ENCODE measurements at regions not wholly inside any gene's neighbourhood (a gene's known extent, or its start where the extent isn't known, plus 50 kb on each side); places are given as distances from the start of the nearest gene placed in this dataset.

GRCh38 chr18:45339810-45340550, 275.3 kb upstream of the SLC14A2 start:
- no peak for DNase-seq (ENCODE audit: low spot score)
- Histone ChIP-seq H3K14ac (ENCODE audit: low read length) (no peak overlapping the region), H3K36me3 (replicated peaks in 1 of 2; ENCODE audit: control insufficient read depth in 2 of 2, insufficient read depth in 2 of 2, low read length in 2 of 2) (no peaks in the 10 kb centered on the region), H2AFZ (ENCODE audit: low read length) (no peak overlapping the region), H3K4me2 (ENCODE audit: insufficient read depth, low read length, poor library complexity, severe bottlenecking) (no peak overlapping the region), H2BK5ac (ENCODE audit: low read length) (no peak overlapping the region), H3K79me1 (ENCODE audit: low read depth, low read length) (no peaks in the 10 kb centered on the region), H3K9ac (ENCODE audit: low read depth, low read length, poor library complexity) (no peak overlapping the region), H3K27ac (replicated peaks; ENCODE audit: low read length) (no peak overlapping the region), H3K4me3 (ENCODE audit: low read length in 2 of 2) (no peak overlapping the region), H2BK120ac (ENCODE audit: low read depth, low read length) (no peak overlapping the region), H3K4ac (ENCODE audit: low read length) (no peak overlapping the region), H2BK15ac (ENCODE audit: low read length) (no peak overlapping the region), H3K18ac (ENCODE audit: low read length) (no peak overlapping the region), H4K8ac (ENCODE audit: low read depth, low read length) (no peak overlapping the region), H2BK12ac (ENCODE audit: low read length) (no peak overlapping the region), H3K23ac (ENCODE audit: low read depth, low read length, poor library complexity) (no peak overlapping the region), H4K91ac (ENCODE audit: low read depth, low read length, poor library complexity) (no peak overlapping the region), H3K27me3 (ENCODE audit: control insufficient read depth in 3 of 3, insufficient read depth in 3 of 3, low read depth in 1 of 3, low read length in 3 of 3) (no peaks in the 10 kb centered on the region), H3K4me1 (ENCODE audit: control insufficient read depth in 2 of 2, insufficient read depth in 1 of 2, low read depth in 1 of 2, low read length in 2 of 2) (peaks cover 0 to 4% of the 10 kb centered on the region in 2 donors), H2AK5ac (ENCODE audit: low read depth, low read length) (no peak overlapping the region), H3K9me3 (replicated peaks in 1 of 2; ENCODE audit: control insufficient read depth in 2 of 2, insufficient read depth in 1 of 2, low read depth in 1 of 2, low read length in 2 of 2) (no peaks in the 10 kb centered on the region)
- no CpG with 5 or more reads among the region's 4 CpGs for WGBS, 2 donors (ENCODE audit: extremely low coverage in 2 of 2, insufficient read length in 2 of 2, insufficient replicate concordance in 1 of 2)

GRCh38 chr18:45340884-45341283, 274.4 kb upstream of the SLC14A2 start:
- H2BK12ac ChIP-seq (ENCODE audit: low read length), result no peak overlapping the region
- no peak overlapping the region for H4K8ac ChIP-seq (ENCODE audit: low read depth, low read length)
- H2AK5ac ChIP-seq (ENCODE audit: low read depth, low read length), result no peak overlapping the region
- H3K4me1 ChIP-seq (ENCODE audit: control insufficient read depth in 2 of 2, insufficient read depth in 1 of 2, low read depth in 1 of 2, low read length in 2 of 2), result peaks cover 0 to 1% of the 10 kb centered on the region in 2 donors
- no peak for DNase-seq (ENCODE audit: low spot score)
- H3K27ac ChIP-seq (replicated peaks; ENCODE audit: low read length), result no peak overlapping the region
- H3K9me3 ChIP-seq (replicated peaks in 1 of 2; ENCODE audit: control insufficient read depth in 2 of 2, insufficient read depth in 1 of 2, low read depth in 1 of 2, low read length in 2 of 2), result no peaks in the 10 kb centered on the region
- H3K36me3 ChIP-seq (replicated peaks in 1 of 2; ENCODE audit: control insufficient read depth in 2 of 2, insufficient read depth in 2 of 2, low read length in 2 of 2), result no peaks in the 10 kb centered on the region
- no peak overlapping the region for H3K23ac ChIP-seq (ENCODE audit: low read depth, low read length, poor library complexity)
- no peak overlapping the region for H3K14ac ChIP-seq (ENCODE audit: low read length)
- no peak overlapping the region for H2AFZ ChIP-seq (ENCODE audit: low read length)
- H2BK15ac ChIP-seq (ENCODE audit: low read length), result no peak overlapping the region
- H4K91ac ChIP-seq (ENCODE audit: low read depth, low read length, poor library complexity), result no peak overlapping the region
- no peaks in the 10 kb centered on the region for H3K79me1 ChIP-seq (ENCODE audit: low read depth, low read length)
- no peak overlapping the region for H2BK120ac ChIP-seq (ENCODE audit: low read depth, low read length)
- H3K4me2 ChIP-seq (ENCODE audit: insufficient read depth, low read length, poor library complexity, severe bottlenecking), result no peak overlapping the region
- H3K9ac ChIP-seq (ENCODE audit: low read depth, low read length, poor library complexity), result no peak overlapping the region
- no peak overlapping the region for H2BK5ac ChIP-seq (ENCODE audit: low read length)
- H3K4me3 ChIP-seq (ENCODE audit: low read length in 2 of 2), result no peak overlapping the region
- no peaks in the 10 kb centered on the region for H3K27me3 ChIP-seq (ENCODE audit: control insufficient read depth in 3 of 3, insufficient read depth in 3 of 3, low read depth in 1 of 3, low read length in 3 of 3)
- H3K18ac ChIP-seq (ENCODE audit: low read length), result no peak overlapping the region
- no CpG with 5 or more reads among the region's 3 CpGs for WGBS, 2 donors (ENCODE audit: extremely low coverage in 2 of 2, insufficient read length in 2 of 2, insufficient replicate concordance in 1 of 2)
- H3K4ac ChIP-seq (ENCODE audit: low read length), result no peak overlapping the region

GRCh38 chr18:45341454-45341853, 273.8 kb upstream of the SLC14A2 start:
- Histone ChIP-seq H3K23ac (ENCODE audit: low read depth, low read length, poor library complexity) (no peak overlapping the region), H3K9me3 (replicated peaks in 1 of 2; ENCODE audit: control insufficient read depth in 2 of 2, insufficient read depth in 1 of 2, low read depth in 1 of 2, low read length in 2 of 2) (no peaks in the 10 kb centered on the region), H3K4me3 (ENCODE audit: low read length in 2 of 2) (no peak overlapping the region), H2BK15ac (ENCODE audit: low read length) (no peak overlapping the region), H3K4me2 (ENCODE audit: insufficient read depth, low read length, poor library complexity, severe bottlenecking) (no peak overlapping the region), H3K4me1 (ENCODE audit: control insufficient read depth in 2 of 2, insufficient read depth in 1 of 2, low read depth in 1 of 2, low read length in 2 of 2) (peaks cover 0 to under 1% of the 10 kb centered on the region in 2 donors), H3K18ac (ENCODE audit: low read length) (no peak overlapping the region), H3K4ac (ENCODE audit: low read length) (no peak overlapping the region), H2BK12ac (ENCODE audit: low read length) (no peak overlapping the region), H3K36me3 (replicated peaks in 1 of 2; ENCODE audit: control insufficient read depth in 2 of 2, insufficient read depth in 2 of 2, low read length in 2 of 2) (no peaks in the 10 kb centered on the region), H4K8ac (ENCODE audit: low read depth, low read length) (no peak overlapping the region), H3K9ac (ENCODE audit: low read depth, low read length, poor library complexity) (no peak overlapping the region), H2AFZ (ENCODE audit: low read length) (no peak overlapping the region), H3K27me3 (ENCODE audit: control insufficient read depth in 3 of 3, insufficient read depth in 3 of 3, low read depth in 1 of 3, low read length in 3 of 3) (no peaks in the 10 kb centered on the region), H2AK5ac (ENCODE audit: low read depth, low read length) (no peak overlapping the region), H4K91ac (ENCODE audit: low read depth, low read length, poor library complexity) (no peak overlapping the region), H3K27ac (replicated peaks; ENCODE audit: low read length) (no peak overlapping the region), H3K79me1 (ENCODE audit: low read depth, low read length) (no peaks in the 10 kb centered on the region), H2BK120ac (ENCODE audit: low read depth, low read length) (no peak overlapping the region), H3K14ac (ENCODE audit: low read length) (no peak overlapping the region), H2BK5ac (ENCODE audit: low read length) (no peak overlapping the region)
- WGBS, 2 donors (ENCODE audit: extremely low coverage in 2 of 2, insufficient read length in 2 of 2, insufficient replicate concordance in 1 of 2), result no CpG with 5 or more reads among the region's 2 CpGs
- DNase-seq (ENCODE audit: low spot score), result no peak

- no peaks in the 10 kb centered on the region for H3K4me1 ChIP-seq (ENCODE audit: control insufficient read depth in 2 of 2, insufficient read depth in 1 of 2, low read depth in 1 of 2, low read length in 2 of 2)
Measured at GRCh38 chr18:45342166-45342565, 273.1 kb upstream of the SLC14A2 start.

More at GRCh38 chr18:45342166-45342565, 273.1 kb upstream of the SLC14A2 start:
- Histone ChIP-seq H2BK12ac (ENCODE audit: low read length) (no peak overlapping the region), H3K4me3 (ENCODE audit: low read length in 2 of 2) (no peak overlapping the region), H2BK5ac (ENCODE audit: low read length) (no peak overlapping the region), H3K23ac (ENCODE audit: low read depth, low read length, poor library complexity) (no peak overlapping the region), H3K36me3 (replicated peaks in 1 of 2; ENCODE audit: control insufficient read depth in 2 of 2, insufficient read depth in 2 of 2, low read length in 2 of 2) (no peaks in the 10 kb centered on the region), H3K4ac (ENCODE audit: low read length) (no peak overlapping the region), H3K9me3 (replicated peaks in 1 of 2; ENCODE audit: control insufficient read depth in 2 of 2, insufficient read depth in 1 of 2, low read depth in 1 of 2, low read length in 2 of 2) (no peaks in the 10 kb centered on the region), H3K27me3 (ENCODE audit: control insufficient read depth in 3 of 3, insufficient read depth in 3 of 3, low read depth in 1 of 3, low read length in 3 of 3) (no peaks in the 10 kb centered on the region), H2BK120ac (ENCODE audit: low read depth, low read length) (no peak overlapping the region), H3K4me2 (ENCODE audit: insufficient read depth, low read length, poor library complexity, severe bottlenecking) (no peak overlapping the region), H2AK5ac (ENCODE audit: low read depth, low read length) (no peak overlapping the region), H4K91ac (ENCODE audit: low read depth, low read length, poor library complexity) (no peak overlapping the region), H3K9ac (ENCODE audit: low read depth, low read length, poor library complexity) (no peak overlapping the region), H2BK15ac (ENCODE audit: low read length) (no peak overlapping the region), H3K27ac (replicated peaks; ENCODE audit: low read length) (no peak overlapping the region), H4K8ac (ENCODE audit: low read depth, low read length) (no peak overlapping the region), H3K14ac (ENCODE audit: low read length) (no peak overlapping the region), H3K18ac (ENCODE audit: low read length) (no peak overlapping the region), H2AFZ (ENCODE audit: low read length) (no peak overlapping the region), H3K79me1 (ENCODE audit: low read depth, low read length) (no peaks in the 10 kb centered on the region)
- no CpG with 5 or more reads among the region's 3 CpGs for WGBS, 2 donors (ENCODE audit: extremely low coverage in 2 of 2, insufficient read length in 2 of 2, insufficient replicate concordance in 1 of 2)
- DNase-seq (ENCODE audit: low spot score), result no peak
